Uterus (tissue), 2 donors: ENCODE measurements at regions not wholly inside any gene's neighbourhood (a gene's known extent, or its start where the extent isn't known, plus 50 kb on each side); places are given as distances from the start of the nearest gene placed in this dataset.

Experiments used
- POLR2A ChIP-seq, 2 donors: fragments of 450-650 bp; IDR thresholded peaks; one replicate each; pipeline ENCODE4 v1.6.1; 2016; ENCODE audit warnings: antibody characterized with exemption in 2 of 2, mild to moderate bottlenecking in 1 of 2, moderate library complexity in 1 of 2
- TF ChIP-seq, protein P1 (sequence below), 4 experiments: fragments of 200-600 bp in 2 of 4; fragments of 450-650 bp in 2 of 4; sonication (generic) in 2 of 4; IDR thresholded peaks; one replicate each; pipeline ENCODE4 v1.5.1; 2016 to 2019; ENCODE audit warnings: antibody characterized with exemption in 4 of 4, mild to moderate bottlenecking in 2 of 4, moderate library complexity in 1 of 4

GRCh38 chr18:42182728-42183700 lies 228.0 kb downstream of the PIK3C3 start:
- TF ChIP-seq, protein P1, sequence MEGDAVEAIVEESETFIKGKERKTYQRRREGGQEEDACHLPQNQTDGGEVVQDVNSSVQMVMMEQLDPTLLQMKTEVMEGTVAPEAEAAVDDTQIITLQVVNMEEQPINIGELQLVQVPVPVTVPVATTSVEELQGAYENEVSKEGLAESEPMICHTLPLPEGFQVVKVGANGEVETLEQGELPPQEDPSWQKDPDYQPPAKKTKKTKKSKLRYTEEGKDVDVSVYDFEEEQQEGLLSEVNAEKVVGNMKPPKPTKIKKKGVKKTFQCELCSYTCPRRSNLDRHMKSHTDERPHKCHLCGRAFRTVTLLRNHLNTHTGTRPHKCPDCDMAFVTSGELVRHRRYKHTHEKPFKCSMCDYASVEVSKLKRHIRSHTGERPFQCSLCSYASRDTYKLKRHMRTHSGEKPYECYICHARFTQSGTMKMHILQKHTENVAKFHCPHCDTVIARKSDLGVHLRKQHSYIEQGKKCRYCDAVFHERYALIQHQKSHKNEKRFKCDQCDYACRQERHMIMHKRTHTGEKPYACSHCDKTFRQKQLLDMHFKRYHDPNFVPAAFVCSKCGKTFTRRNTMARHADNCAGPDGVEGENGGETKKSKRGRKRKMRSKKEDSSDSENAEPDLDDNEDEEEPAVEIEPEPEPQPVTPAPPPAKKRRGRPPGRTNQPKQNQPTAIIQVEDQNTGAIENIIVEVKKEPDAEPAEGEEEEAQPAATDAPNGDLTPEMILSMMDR (IDR thresholded peaks at IDR 0.05), result no peak
- no peak for TF ChIP-seq POLR2A (IDR thresholded peaks at IDR 0.05)
